Neural crest cell (in vitro differentiated cells): ENCODE measurements at regions not wholly inside any gene's neighbourhood (a gene's known extent, or its start where the extent isn't known, plus 50 kb on each side); places are given as distances from the start of the nearest gene placed in this dataset.
A peak's percentile ranks its signal among the peaks of the same experiment; 100 is the strongest.

Source experiments
- DNase-seq: peaks from one replicate; pipeline ENCODE4 v3.0.0; 2021; ENCODE audit warnings: low read depth, mixed read lengths, low spot score
- H3K27ac Mint-ChIP-seq: one replicate; pipeline ENCODE4 v1.8.0; 2021; ENCODE audit warnings: mild to moderate bottlenecking, mixed read lengths; ENCODE audit not compliant: unreplicated experiment
- H3K27me3 Mint-ChIP-seq: 2 replicates; pipeline ENCODE4 v1.8.0; 2021; ENCODE audit warnings: low read depth, mild to moderate bottlenecking, mixed read lengths
- H3K36me3 Mint-ChIP-seq: 2 replicates; pipeline ENCODE4 v1.8.0; 2021; ENCODE audit warnings: low read depth, mild to moderate bottlenecking, mixed read lengths
- H3K4me1 Mint-ChIP-seq: 2 replicates; pipeline ENCODE4 v1.8.0; 2021; ENCODE audit warnings: mixed read lengths
- H3K4me3 Mint-ChIP-seq: one replicate; pipeline ENCODE4 v1.8.0; 2021; ENCODE audit warnings: mild to moderate bottlenecking, mixed read lengths
- H3K9me3 Mint-ChIP-seq: 2 replicates; pipeline ENCODE4 v1.8.0; 2021; ENCODE audit warnings: mixed read lengths
- TF ChIP-seq, protein P1 (sequence below): fragments of 200-600 bp; sonication (generic); conservative IDR thresholded peaks from 2 replicates; pipeline ENCODE4 v1.5.0; 2021; ENCODE audit warnings: antibody characterized with exemption, mild to moderate bottlenecking

DNA sequence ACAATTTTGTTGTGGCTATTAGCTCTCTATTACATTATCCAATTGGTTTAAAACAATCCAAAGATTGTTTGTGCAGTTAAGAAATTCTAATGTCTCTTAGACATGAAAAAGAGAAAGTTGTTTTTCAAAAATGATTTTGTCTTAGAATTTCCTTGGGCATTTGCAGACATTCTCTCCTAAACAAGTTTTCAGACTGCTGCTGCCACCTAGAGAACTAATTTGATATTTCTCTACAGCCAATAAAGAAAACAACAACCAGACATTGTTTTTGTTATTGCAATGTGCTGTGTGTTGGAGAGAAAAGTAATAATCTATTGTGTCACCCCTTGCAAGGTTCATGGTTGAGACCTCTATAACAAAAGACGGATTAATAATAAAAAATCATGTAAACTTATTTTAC is 119.0 kb upstream of the SYT4 start:
- no peak for DNase-seq
- H3K4me1 Mint-ChIP-seq, result no peaks in the 10 kb centered on the region
- H3K36me3 Mint-ChIP-seq, result no peaks in the 10 kb centered on the region
- H3K9me3 Mint-ChIP-seq, result peaks cover 3% of the 10 kb centered on the region
- H3K27me3 Mint-ChIP-seq, result no peaks in the 10 kb centered on the region
- TF ChIP-seq, protein P1, sequence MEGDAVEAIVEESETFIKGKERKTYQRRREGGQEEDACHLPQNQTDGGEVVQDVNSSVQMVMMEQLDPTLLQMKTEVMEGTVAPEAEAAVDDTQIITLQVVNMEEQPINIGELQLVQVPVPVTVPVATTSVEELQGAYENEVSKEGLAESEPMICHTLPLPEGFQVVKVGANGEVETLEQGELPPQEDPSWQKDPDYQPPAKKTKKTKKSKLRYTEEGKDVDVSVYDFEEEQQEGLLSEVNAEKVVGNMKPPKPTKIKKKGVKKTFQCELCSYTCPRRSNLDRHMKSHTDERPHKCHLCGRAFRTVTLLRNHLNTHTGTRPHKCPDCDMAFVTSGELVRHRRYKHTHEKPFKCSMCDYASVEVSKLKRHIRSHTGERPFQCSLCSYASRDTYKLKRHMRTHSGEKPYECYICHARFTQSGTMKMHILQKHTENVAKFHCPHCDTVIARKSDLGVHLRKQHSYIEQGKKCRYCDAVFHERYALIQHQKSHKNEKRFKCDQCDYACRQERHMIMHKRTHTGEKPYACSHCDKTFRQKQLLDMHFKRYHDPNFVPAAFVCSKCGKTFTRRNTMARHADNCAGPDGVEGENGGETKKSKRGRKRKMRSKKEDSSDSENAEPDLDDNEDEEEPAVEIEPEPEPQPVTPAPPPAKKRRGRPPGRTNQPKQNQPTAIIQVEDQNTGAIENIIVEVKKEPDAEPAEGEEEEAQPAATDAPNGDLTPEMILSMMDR, result peak; percentile 73
- no peak overlapping the region for H3K27ac Mint-ChIP-seq
- no peak overlapping the region for H3K4me3 Mint-ChIP-seq

DNA sequence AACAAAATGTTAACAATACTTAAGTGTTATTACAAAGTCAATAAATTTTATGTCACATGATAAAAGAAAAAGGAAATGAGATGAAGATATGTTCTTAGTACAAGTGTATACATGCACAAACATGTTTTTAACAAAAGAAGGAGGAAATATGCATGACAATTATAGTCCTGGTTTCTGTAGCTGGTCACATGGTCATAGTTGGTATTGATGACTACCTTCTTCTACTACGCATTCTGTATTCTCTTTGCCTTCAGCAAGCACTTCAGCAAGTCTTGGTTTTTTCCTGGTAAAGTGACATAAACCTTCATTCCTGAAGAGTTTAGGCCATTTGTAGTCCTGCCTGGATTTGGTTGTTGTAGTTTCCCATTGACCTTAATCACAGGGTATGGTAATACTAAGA is 121.3 kb upstream of the SYT4 start:
- H3K4me3 Mint-ChIP-seq, result no peak overlapping the region
- TF ChIP-seq, protein P1, result no peak
- no peaks in the 10 kb centered on the region for H3K27me3 Mint-ChIP-seq
- H3K27ac Mint-ChIP-seq, result no peak overlapping the region
- H3K9me3 Mint-ChIP-seq, result peaks cover 3% of the 10 kb centered on the region
- H3K36me3 Mint-ChIP-seq, result no peaks in the 10 kb centered on the region
- DNase-seq, result no peak
- H3K4me1 Mint-ChIP-seq, result no peaks in the 10 kb centered on the region

DNA sequence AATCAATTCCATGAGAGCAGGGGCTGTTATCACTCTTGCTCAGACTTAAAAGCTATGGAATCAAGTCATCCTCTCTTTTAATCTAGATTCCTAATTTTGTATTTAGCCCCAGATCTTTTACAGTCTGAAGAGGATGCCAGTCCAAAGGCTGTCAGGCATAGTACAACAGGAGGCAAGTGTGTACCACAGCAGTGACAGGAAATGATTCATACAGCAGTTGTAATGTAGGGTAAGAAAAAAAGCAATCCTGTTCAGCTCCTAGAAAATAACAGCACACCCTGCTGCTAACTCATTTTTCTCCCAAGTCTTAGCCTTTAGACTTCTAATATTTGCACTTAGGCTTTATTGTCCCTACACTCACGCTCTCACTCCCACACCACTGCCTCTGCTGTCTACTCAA is 127.8 kb upstream of the SYT4 start:
- TF ChIP-seq, protein P1, result no peak
- Mint-ChIP-seq H3K27me3 (no peaks in the 10 kb centered on the region), H3K27ac (no peak overlapping the region), H3K4me3 (no peak overlapping the region), H3K9me3 (peaks cover 1% of the 10 kb centered on the region), H3K4me1 (no peaks in the 10 kb centered on the region), H3K36me3 (no peaks in the 10 kb centered on the region)
- no peak for DNase-seq

DNA sequence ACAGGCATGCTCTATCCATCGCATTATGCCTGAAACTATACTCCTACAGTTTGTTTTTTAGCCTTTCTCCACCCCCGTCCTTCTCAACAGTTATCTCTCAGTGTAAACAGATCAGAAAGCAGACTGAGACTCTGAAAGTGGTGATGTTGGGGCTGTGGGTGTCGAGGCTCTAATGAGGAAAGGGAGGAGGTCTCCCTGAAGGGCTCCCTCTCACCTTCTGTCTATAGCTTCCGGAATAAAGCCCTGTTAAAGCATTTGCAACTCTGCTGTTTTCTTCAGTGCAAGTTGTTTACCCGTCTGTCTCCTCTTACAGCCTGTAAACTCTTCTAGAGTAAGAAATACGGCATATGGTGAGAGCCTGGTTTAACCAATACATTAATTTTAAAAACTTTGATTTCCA is 136.7 kb upstream of the SYT4 start:
- Mint-ChIP-seq H3K27me3 (no peaks in the 10 kb centered on the region), H3K4me1 (no peaks in the 10 kb centered on the region), H3K4me3 (no peak overlapping the region), H3K27ac (no peak overlapping the region), H3K9me3 (peaks cover 4% of the 10 kb centered on the region), H3K36me3 (no peaks in the 10 kb centered on the region)
- TF ChIP-seq, protein P1, result no peak
- no peak for DNase-seq

DNA sequence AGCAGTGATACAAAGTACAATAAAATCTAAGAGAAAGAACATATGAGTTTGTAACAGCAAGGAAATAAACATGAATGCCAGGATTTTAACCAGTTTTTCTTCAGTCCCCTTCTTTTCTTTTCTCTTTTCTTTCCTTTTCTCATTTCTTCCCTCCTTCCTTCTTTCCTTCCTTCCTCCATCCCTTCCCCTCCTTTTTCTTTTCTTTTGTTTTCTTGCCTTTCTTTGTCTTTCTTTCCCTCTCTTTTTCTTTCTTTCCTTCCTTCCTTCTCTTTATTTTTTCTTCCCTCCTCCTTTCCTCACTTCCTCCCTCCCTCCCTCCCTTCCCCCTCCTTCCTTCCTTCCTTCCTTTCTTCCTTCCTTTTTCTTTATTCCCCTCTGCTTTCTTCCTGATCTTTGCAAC is 142.8 kb upstream of the SYT4 start:
- Mint-ChIP-seq H3K4me3 (no peak overlapping the region), H3K9me3 (peaks cover 4% of the 10 kb centered on the region), H3K4me1 (no peaks in the 10 kb centered on the region), H3K27me3 (no peaks in the 10 kb centered on the region), H3K36me3 (no peaks in the 10 kb centered on the region), H3K27ac (no peak overlapping the region)
- TF ChIP-seq, protein P1, result no peak
- no peak for DNase-seq

DNA sequence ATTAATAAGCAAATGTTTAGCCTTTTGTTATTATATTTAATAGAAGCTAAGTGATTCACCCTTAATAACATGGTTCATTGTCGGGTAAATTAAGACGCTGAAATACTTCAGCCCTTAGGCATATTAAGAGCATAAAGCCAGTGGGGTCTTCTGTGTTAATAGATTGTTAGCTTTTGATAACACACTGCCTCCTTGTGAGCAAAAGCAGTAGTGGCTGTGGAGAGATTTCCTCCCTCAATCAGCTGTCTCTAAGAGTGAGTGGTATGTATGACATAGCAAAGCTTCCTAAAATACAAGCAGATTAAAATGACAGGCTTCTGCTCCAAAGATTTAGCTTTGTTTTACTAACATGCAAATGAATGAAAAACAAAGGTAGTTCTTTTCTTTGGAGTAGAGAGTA is 143.7 kb upstream of the SYT4 start:
- no peaks in the 10 kb centered on the region for H3K36me3 Mint-ChIP-seq

More for the DNA sequence above, 143.7 kb upstream of the SYT4 start:
- H3K27ac Mint-ChIP-seq, result no peak overlapping the region
- no peak overlapping the region for H3K4me3 Mint-ChIP-seq
- TF ChIP-seq, protein P1, result peak; percentile 47
- no peaks in the 10 kb centered on the region for H3K27me3 Mint-ChIP-seq
- H3K4me1 Mint-ChIP-seq, result no peaks in the 10 kb centered on the region
- no peak for DNase-seq
- H3K9me3 Mint-ChIP-seq, result peaks cover 4% of the 10 kb centered on the region
